ENCODE measurements at regions not wholly inside any gene's neighbourhood (a gene's known extent, or its start where the extent isn't known, plus 50 kb on each side); places are given as distances from the start of the nearest gene placed in this dataset.

DNA sequence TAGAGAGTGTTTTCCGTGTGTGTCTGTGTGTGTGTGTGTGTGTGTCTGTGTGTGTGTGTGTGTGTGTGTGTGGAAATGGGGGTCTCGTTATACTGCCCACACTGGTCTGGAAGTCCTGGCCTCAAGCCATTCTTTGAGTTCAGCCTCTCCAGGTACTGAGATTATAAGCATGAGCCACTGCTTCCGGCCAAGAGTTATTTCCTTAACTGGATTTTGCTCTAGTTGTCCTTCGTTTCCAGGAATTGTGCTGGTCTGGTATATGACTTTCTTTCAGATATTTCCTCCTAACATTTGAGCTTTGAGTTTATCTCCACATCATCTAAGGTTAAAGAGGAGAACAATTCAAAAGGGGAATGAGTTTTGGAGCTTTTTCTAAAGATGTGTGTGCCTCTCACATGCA is 124.8 kb downstream of the SH3BGRL2 start:
- Histone ChIP-seq H3K36me3 (replicated peaks in 1 of 2; ENCODE audit: control insufficient read depth in 1 of 2, insufficient read depth in 2 of 2, low read length in 2 of 2) (no peaks in the 10 kb centered on the region), H4K20me1 (ENCODE audit: insufficient read depth, low read length) (no peaks in the 10 kb centered on the region), H3K4me2 (ENCODE audit: low read depth, low read length) (no peak overlapping the region), H3K9ac (ENCODE audit: insufficient read depth, low read depth, low read length) (no peak overlapping the region), H3K27me3 (ENCODE audit: control insufficient read depth in 1 of 2, insufficient read depth in 2 of 2, low read length in 2 of 2) (no peaks in the 10 kb centered on the region), H3K79me2 (ENCODE audit: insufficient read depth, low read length) (no peaks in the 10 kb centered on the region), H2AFZ (ENCODE audit: low read length) (no peak overlapping the region), H3K4me1 (ENCODE audit: insufficient read depth, low read length) (no peaks in the 10 kb centered on the region), H3K27ac (ENCODE audit: extremely low read length, insufficient read depth, low read length) (no peak overlapping the region), H3K9me3 (ENCODE audit: low read length) (no peaks in the 10 kb centered on the region), H3K4me3 (replicated peaks in 1 of 3; ENCODE audit: insufficient read depth in 1 of 3, low read depth in 2 of 3, low read length in 3 of 3) (no peak overlapping the region)
- no peak for ATAC-seq
- in situ Hi-C loops (cut with HindIII; ENCODE audit: extremely low pct_ligation_motif_present, low pct_unique_long_range_greater_than_20kb) (no loop called here), intact Hi-C loops (cut with micrococcal nuclease; ENCODE audit: unreplicated experiment) (no loop called here)
- DNase-seq (ENCODE audit: low spot score), result no peak
- TF ChIP-seq KLF15 (CRISPR knock-in tag; IDR thresholded peaks at IDR 0.05; ENCODE audit: borderline replicate concordance), result no peak
- TF ChIP-seq, protein P1, sequence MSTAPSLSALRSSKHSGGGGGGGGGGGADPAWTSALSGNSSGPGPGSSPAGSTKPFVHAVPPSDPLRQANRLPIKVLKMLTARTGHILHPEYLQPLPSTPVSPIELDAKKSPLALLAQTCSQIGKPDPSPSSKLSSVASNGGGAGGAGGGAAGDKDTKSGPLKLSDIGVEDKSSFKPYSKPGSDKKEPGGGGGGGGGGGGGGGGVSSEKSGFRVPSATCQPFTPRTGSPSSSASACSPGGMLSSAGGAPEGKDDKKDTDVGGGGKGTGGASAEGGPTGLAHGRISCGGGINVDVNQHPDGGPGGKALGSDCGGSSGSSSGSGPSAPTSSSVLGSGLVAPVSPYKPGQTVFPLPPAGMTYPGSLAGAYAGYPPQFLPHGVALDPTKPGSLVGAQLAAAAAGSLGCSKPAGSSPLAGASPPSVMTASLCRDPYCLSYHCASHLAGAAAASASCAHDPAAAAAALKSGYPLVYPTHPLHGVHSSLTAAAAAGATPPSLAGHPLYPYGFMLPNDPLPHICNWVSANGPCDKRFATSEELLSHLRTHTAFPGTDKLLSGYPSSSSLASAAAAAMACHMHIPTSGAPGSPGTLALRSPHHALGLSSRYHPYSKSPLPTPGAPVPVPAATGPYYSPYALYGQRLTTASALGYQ (CRISPR knock-in tag; IDR thresholded peaks at IDR 0.05), result no peak
- TF ChIP-seq FLYWCH1 (CRISPR knock-in tag; IDR thresholded peaks at IDR 0.05), result no peak
- TF ChIP-seq, protein P2, sequence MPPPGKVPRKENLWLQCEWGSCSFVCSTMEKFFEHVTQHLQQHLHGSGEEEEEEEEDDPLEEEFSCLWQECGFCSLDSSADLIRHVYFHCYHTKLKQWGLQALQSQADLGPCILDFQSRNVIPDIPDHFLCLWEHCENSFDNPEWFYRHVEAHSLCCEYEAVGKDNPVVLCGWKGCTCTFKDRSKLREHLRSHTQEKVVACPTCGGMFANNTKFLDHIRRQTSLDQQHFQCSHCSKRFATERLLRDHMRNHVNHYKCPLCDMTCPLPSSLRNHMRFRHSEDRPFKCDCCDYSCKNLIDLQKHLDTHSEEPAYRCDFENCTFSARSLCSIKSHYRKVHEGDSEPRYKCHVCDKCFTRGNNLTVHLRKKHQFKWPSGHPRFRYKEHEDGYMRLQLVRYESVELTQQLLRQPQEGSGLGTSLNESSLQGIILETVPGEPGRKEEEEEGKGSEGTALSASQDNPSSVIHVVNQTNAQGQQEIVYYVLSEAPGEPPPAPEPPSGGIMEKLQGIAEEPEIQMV (CRISPR knock-in tag; IDR thresholded peaks at IDR 0.05; ENCODE audit: low read depth), result no peak
- TF ChIP-seq, protein P3, sequence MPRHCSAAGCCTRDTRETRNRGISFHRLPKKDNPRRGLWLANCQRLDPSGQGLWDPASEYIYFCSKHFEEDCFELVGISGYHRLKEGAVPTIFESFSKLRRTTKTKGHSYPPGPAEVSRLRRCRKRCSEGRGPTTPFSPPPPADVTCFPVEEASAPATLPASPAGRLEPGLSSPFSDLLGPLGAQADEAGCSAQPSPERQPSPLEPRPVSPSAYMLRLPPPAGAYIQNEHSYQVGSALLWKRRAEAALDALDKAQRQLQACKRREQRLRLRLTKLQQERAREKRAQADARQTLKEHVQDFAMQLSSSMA (CRISPR knock-in tag; IDR thresholded peaks at IDR 0.05), result no peak
- no peak for TF ChIP-seq FIP1L1 (IDR thresholded peaks at IDR 0.05; ENCODE audit: borderline replicate concordance, insufficient read depth, low read depth, low read length)
- no peak for TF ChIP-seq HDAC6 (IDR thresholded peaks at IDR 0.05; ENCODE audit: low read depth, low read length)
- TF ChIP-seq, protein P4, sequence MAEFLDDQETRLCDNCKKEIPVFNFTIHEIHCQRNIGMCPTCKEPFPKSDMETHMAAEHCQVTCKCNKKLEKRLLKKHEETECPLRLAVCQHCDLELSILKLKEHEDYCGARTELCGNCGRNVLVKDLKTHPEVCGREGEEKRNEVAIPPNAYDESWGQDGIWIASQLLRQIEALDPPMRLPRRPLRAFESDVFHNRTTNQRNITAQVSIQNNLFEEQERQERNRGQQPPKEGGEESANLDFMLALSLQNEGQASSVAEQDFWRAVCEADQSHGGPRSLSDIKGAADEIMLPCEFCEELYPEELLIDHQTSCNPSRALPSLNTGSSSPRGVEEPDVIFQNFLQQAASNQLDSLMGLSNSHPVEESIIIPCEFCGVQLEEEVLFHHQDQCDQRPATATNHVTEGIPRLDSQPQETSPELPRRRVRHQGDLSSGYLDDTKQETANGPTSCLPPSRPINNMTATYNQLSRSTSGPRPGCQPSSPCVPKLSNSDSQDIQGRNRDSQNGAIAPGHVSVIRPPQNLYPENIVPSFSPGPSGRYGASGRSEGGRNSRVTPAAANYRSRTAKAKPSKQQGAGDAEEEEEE (CRISPR knock-in tag; IDR thresholded peaks at IDR 0.05; ENCODE audit: borderline replicate concordance), result no peak
- TF ChIP-seq CAMTA2 (CRISPR knock-in tag; IDR thresholded peaks at IDR 0.05; ENCODE audit: borderline replicate concordance), result no peak
- TF ChIP-seq RFX1 (IDR thresholded peaks at IDR 0.05), result no peak
- TF ChIP-seq NFIC (IDR thresholded peaks at IDR 0.05; ENCODE audit: low read length), result no peak
- TF ChIP-seq FOXA1 (IDR thresholded peaks at IDR 0.05), result no peak
- no peak for TF ChIP-seq FOXA1 (CRISPR knock-in tag; IDR thresholded peaks at IDR 0.05)
- no peak for TF ChIP-seq ZNF207 (IDR thresholded peaks at IDR 0.05; ENCODE audit: borderline replicate concordance)
- TF ChIP-seq, protein P5, sequence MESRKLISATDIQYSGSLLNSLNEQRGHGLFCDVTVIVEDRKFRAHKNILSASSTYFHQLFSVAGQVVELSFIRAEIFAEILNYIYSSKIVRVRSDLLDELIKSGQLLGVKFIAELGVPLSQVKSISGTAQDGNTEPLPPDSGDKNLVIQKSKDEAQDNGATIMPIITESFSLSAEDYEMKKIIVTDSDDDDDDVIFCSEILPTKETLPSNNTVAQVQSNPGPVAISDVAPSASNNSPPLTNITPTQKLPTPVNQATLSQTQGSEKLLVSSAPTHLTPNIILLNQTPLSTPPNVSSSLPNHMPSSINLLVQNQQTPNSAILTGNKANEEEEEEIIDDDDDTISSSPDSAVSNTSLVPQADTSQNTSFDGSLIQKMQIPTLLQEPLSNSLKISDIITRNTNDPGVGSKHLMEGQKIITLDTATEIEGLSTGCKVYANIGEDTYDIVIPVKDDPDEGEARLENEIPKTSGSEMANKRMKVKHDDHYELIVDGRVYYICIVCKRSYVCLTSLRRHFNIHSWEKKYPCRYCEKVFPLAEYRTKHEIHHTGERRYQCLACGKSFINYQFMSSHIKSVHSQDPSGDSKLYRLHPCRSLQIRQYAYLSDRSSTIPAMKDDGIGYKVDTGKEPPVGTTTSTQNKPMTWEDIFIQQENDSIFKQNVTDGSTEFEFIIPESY (CRISPR knock-in tag; IDR thresholded peaks at IDR 0.05), result no peak
- no peak for TF ChIP-seq HOXA9 (CRISPR knock-in tag; IDR thresholded peaks at IDR 0.05; ENCODE audit: borderline replicate concordance)
- TF ChIP-seq LCORL (IDR thresholded peaks at IDR 0.05), result no peak
- TF ChIP-seq LCORL (CRISPR knock-in tag; IDR thresholded peaks at IDR 0.05), result no peak
- TF ChIP-seq ZNF749 (CRISPR knock-in tag; IDR thresholded peaks at IDR 0.05; ENCODE audit: borderline replicate concordance), result no peak
- no peak for TF ChIP-seq ZNF263 (CRISPR knock-in tag; IDR thresholded peaks at IDR 0.05)
- WGBS (ENCODE audit: low lambda C conversion rate), result 7% methylated on average over 3 of the region's 4 CpGs
- no TSS peak for BruUV-seq (replicated peaks)
- no peak for FAIRE-seq
- CTCF ChIA-PET (ENCODE audit: low intra/inter-chr PET ratio, low total read pairs), result no interaction called here
- POLR2A ChIA-PET, result no interaction called here

All from HepG2 (cell line).